GM23338 (cell line): ENCODE measurements at regions not wholly inside any gene's neighbourhood (a gene's known extent, or its start where the extent isn't known, plus 50 kb on each side); places are given as distances from the start of the nearest gene placed in this dataset.

Source experiments
- CREB1 ChIP-seq: fragments of 250-450 bp; sonication (Bioruptor Pico); IDR thresholded peaks from 2 replicates; pipeline ENCODE4 v1.5.0; 2020; ENCODE audit warnings: low read depth, mild to moderate bottlenecking, moderate library complexity
- EZH2 ChIP-seq: fragments of 200-600 bp; sonication (generic); IDR thresholded peaks from one replicate; pipeline ENCODE4 v1.8.0; 2017; ENCODE audit warnings: antibody characterized with exemption, mild to moderate bottlenecking, low read depth; ENCODE audit not compliant: unreplicated experiment
- EZH2phosphoT487 ChIP-seq: fragments of 200-600 bp; sonication (generic); IDR thresholded peaks from one replicate; pipeline ENCODE4 v1.8.1; 2018; ENCODE audit warnings: antibody characterized with exemption; ENCODE audit not compliant: unreplicated experiment
- JUNB ChIP-seq: IDR thresholded peaks from one replicate; pipeline ENCODE4 v1.6.1; 2016; ENCODE audit warnings: antibody characterized with exemption; ENCODE audit not compliant: unreplicated experiment
- POLR2AphosphoS5 ChIP-seq: IDR thresholded peaks from 2 replicates; pipeline ENCODE4 v1.6.1; 2016; ENCODE audit warnings: antibody characterized with exemption, low read depth
- STAT1 ChIP-seq: IDR thresholded peaks from one replicate; pipeline ENCODE4 v1.6.1; 2016; ENCODE audit warnings: antibody characterized with exemption; ENCODE audit not compliant: unreplicated experiment
- ZNF331 ChIP-seq: fragments of 250-450 bp; sonication (Bioruptor Pico); IDR thresholded peaks from 2 replicates; pipeline ENCODE4 v1.5.0; 2020; ENCODE audit warnings: low read depth, mild to moderate bottlenecking, moderate library complexity
- TF ChIP-seq, protein P1 (sequence below): fragments of 250-450 bp; sonication (Bioruptor Pico); IDR thresholded peaks from 2 replicates; pipeline ENCODE4 v1.5.0; 2020; ENCODE audit warnings: mild to moderate bottlenecking, moderate library complexity
- TF ChIP-seq, protein P2 (sequence below), 2 experiments: fragments of 200-600 bp in 1 of 2; sonication (generic) in 1 of 2; conservative IDR thresholded peaks; 2 replicates each; pipeline versions ENCODE4 v1.5.1 to v1.6.1; 2016 to 2017; ENCODE audit warnings: antibody characterized with exemption in 2 of 2, low read depth in 2 of 2, mild to moderate bottlenecking in 2 of 2, moderate library complexity in 1 of 2

DNA sequence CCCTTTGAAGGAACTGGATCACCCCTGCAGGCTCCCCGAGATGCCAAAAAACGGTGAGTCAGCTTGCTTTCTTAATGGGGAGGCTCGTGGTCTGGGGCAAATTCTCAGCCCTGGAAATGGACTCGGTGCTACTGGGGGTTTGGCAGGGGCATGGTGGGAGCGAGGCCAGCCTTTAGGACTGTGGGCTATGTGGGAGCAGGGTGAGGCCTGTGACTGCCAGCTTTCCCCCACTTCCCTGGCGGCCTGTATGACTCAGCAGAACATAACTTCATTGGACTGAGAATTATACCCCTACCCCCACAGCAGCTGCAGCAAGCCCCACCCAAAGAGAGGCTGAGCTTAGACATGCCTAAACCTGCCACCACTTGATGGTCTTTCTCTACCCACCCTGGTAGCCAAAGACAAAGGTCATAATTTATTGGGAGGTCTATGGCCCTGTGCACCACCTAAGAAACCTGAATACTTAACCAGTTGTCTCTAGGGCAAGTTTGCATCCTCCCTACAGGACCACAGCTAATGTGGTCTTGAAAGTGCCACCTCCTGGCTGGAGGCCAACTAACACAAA is 325.3 kb downstream of the TLE1 start (continued):
- TF ChIP-seq, protein P1, sequence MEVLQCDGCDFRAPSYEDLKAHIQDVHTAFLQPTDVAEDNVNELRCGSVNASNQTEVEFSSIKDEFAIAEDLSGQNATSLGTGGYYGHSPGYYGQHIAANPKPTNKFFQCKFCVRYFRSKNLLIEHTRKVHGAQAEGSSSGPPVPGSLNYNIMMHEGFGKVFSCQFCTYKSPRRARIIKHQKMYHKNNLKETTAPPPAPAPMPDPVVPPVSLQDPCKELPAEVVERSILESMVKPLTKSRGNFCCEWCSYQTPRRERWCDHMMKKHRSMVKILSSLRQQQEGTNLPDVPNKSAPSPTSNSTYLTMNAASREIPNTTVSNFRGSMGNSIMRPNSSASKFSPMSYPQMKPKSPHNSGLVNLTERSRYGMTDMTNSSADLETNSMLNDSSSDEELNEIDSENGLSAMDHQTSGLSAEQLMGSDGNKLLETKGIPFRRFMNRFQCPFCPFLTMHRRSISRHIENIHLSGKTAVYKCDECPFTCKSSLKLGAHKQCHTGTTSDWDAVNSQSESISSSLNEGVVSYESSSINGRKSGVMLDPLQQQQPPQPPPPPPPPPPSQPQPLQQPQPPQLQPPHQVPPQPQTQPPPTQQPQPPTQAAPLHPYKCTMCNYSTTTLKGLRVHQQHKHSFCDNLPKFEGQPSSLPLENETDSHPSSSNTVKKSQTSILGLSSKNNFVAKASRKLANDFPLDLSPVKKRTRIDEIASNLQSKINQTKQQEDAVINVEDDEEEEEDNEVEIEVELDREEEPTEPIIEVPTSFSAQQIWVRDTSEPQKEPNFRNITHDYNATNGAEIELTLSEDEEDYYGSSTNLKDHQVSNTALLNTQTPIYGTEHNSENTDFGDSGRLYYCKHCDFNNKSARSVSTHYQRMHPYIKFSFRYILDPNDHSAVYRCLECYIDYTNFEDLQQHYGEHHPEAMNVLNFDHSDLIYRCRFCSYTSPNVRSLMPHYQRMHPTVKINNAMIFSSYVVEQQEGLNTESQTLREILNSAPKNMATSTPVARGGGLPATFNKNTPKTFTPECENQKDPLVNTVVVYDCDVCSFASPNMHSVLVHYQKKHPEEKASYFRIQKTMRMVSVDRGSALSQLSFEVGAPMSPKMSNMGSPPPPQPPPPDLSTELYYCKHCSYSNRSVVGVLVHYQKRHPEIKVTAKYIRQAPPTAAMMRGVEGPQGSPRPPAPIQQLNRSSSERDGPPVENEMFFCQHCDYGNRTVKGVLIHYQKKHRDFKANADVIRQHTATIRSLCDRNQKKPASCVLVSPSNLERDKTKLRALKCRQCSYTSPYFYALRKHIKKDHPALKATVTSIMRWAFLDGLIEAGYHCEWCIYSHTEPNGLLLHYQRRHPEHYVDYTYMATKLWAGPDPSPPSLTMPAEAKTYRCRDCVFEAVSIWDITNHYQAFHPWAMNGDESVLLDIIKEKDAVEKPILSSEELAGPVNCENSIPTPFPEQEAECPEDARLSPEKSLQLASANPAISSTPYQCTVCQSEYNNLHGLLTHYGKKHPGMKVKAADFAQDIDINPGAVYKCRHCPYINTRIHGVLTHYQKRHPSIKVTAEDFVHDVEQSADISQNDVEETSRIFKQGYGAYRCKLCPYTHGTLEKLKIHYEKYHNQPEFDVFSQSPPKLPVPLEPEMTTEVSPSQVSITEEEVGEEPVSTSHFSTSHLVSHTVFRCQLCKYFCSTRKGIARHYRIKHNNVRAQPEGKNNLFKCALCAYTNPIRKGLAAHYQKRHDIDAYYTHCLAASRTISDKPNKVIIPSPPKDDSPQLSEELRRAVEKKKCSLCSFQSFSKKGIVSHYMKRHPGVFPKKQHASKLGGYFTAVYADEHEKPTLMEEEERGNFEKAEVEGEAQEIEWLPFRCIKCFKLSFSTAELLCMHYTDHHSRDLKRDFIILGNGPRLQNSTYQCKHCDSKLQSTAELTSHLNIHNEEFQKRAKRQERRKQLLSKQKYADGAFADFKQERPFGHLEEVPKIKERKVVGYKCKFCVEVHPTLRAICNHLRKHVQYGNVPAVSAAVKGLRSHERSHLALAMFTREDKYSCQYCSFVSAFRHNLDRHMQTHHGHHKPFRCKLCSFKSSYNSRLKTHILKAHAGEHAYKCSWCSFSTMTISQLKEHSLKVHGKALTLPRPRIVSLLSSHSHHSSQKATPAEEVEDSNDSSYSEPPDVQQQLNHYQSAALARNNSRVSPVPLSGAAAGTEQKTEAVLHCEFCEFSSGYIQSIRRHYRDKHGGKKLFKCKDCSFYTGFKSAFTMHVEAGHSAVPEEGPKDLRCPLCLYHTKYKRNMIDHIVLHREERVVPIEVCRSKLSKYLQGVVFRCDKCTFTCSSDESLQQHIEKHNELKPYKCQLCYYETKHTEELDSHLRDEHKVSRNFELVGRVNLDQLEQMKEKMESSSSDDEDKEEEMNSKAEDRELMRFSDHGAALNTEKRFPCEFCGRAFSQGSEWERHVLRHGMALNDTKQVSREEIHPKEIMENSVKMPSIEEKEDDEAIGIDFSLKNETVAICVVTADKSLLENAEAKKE: no peak
- TF ChIP-seq ZNF331 (CRISPR knock-in tag) (no peak), POLR2AphosphoS5 (no peak), CREB1 (CRISPR knock-in tag) (no peak), STAT1 (no peak), EZH2phosphoT487 (no peak), EZH2 (no peak), JUNB (no peak)
- TF ChIP-seq, protein P2, sequence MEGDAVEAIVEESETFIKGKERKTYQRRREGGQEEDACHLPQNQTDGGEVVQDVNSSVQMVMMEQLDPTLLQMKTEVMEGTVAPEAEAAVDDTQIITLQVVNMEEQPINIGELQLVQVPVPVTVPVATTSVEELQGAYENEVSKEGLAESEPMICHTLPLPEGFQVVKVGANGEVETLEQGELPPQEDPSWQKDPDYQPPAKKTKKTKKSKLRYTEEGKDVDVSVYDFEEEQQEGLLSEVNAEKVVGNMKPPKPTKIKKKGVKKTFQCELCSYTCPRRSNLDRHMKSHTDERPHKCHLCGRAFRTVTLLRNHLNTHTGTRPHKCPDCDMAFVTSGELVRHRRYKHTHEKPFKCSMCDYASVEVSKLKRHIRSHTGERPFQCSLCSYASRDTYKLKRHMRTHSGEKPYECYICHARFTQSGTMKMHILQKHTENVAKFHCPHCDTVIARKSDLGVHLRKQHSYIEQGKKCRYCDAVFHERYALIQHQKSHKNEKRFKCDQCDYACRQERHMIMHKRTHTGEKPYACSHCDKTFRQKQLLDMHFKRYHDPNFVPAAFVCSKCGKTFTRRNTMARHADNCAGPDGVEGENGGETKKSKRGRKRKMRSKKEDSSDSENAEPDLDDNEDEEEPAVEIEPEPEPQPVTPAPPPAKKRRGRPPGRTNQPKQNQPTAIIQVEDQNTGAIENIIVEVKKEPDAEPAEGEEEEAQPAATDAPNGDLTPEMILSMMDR (conservative IDR thresholded peaks at IDR 0.05; ENCODE audit: low read depth in 2 of 2): no peak
